CD14-positive monocyte (primary cell): ENCODE measurements at regions not wholly inside any gene's neighbourhood (a gene's known extent, or its start where the extent isn't known, plus 50 kb on each side); places are given as distances from the start of the nearest gene placed in this dataset.

Experiments
- DNase-seq, 3 donors: peaks; one replicate each; pipeline ENCODE4 v3.0.0-alpha.2; 2011 to 2022
- H2AFZ ChIP-seq: 2 replicates; pipeline ENCODE4 v1.6.0; 2012; ENCODE audit warnings: mild to moderate bottlenecking, low read depth, low read length, inconsistent platforms; ENCODE audit not compliant: insufficient read depth, poor library complexity, severe bottlenecking
- H3K27ac ChIP-seq, 2 donors: 1 replicate in 1 of 2; 2 replicates in 1 of 2; pipeline ENCODE4 v1.5.1; 2012 to 2013; ENCODE audit warnings: low read length in 2 of 2, control low read depth in 1 of 2, inconsistent platforms in 1 of 2, low read depth in 1 of 2, mild to moderate bottlenecking in 1 of 2
- H3K27me3 ChIP-seq, 2 donors: one replicate each; pipeline versions ENCODE4 v1.6.0 to v1.6.1; 2011 to 2013; ENCODE audit warnings: low read length in 2 of 2; ENCODE audit not compliant: control insufficient read depth in 2 of 2, insufficient read depth in 2 of 2
- H3K36me3 ChIP-seq, 2 donors: replicated peaks in 1 of 2; 1 replicate in 1 of 2; 2 replicates in 1 of 2; pipeline versions ENCODE4 v1.5.1 to v1.6.1; 2012 to 2013; ENCODE audit warnings: low read length in 2 of 2, control low read depth in 1 of 2, inconsistent platforms in 1 of 2, mild to moderate bottlenecking in 1 of 2; ENCODE audit not compliant: insufficient read depth in 2 of 2, control insufficient read depth in 1 of 2
- H3K4me1 ChIP-seq, 2 donors: 1 replicate in 1 of 2; 2 replicates in 1 of 2; pipeline versions ENCODE4 v1.5.1 to v1.6.1; 2012 to 2013; ENCODE audit warnings: low read length in 2 of 2, control low read depth in 1 of 2, inconsistent platforms in 1 of 2, mild to moderate bottlenecking in 1 of 2, moderate library complexity in 1 of 2; ENCODE audit not compliant: insufficient read depth in 2 of 2, control insufficient read depth in 1 of 2
- H3K4me2 ChIP-seq: replicated peaks from 2 replicates; pipeline ENCODE3; 2012; ENCODE audit warnings: low read length, moderate library complexity, mild to moderate bottlenecking; ENCODE audit not compliant: poor library complexity, severe bottlenecking; ENCODE audit errors: extremely low read depth
- H3K4me3 ChIP-seq, 3 experiments: fragments of 200-600 bp in 1 of 3; sonication (generic) in 1 of 3; replicated peaks in 1 of 3; 1 replicate in 2 of 3; 2 replicates in 1 of 3; pipeline ENCODE4 v1.5.1; 2011 to 2013; ENCODE audit warnings: low read length in 3 of 3, mild to moderate bottlenecking in 3 of 3, control low read depth in 2 of 3, low read depth in 2 of 3, inconsistent platforms in 1 of 3, moderate library complexity in 1 of 3
- H3K79me2 ChIP-seq: 2 replicates; pipeline ENCODE4 v1.6.0; 2012; ENCODE audit warnings: mild to moderate bottlenecking, control low read depth, inconsistent platforms, low read length, moderate library complexity; ENCODE audit not compliant: insufficient read depth
- H3K9ac ChIP-seq: 2 replicates; pipeline ENCODE4 v1.6.0; 2017; ENCODE audit warnings: low read length, mild to moderate bottlenecking; ENCODE audit not compliant: insufficient read depth, poor library complexity, severe bottlenecking
- H3K9me3 ChIP-seq, 2 donors: replicated peaks in 1 of 2; 1 replicate in 1 of 2; 2 replicates in 1 of 2; pipeline versions ENCODE4 v1.5.1 to v1.6.1; 2012 to 2013; ENCODE audit warnings: low read length in 2 of 2, control low read depth in 1 of 2; ENCODE audit not compliant: control insufficient read depth in 1 of 2, insufficient read depth in 1 of 2
- H4K20me1 ChIP-seq: 2 replicates; pipeline ENCODE4 v1.6.0; 2012; ENCODE audit warnings: mild to moderate bottlenecking, low read length, control low read depth, moderate library complexity; ENCODE audit not compliant: insufficient read depth
- H3K27ac Mint-ChIP-seq, 7 donors: one replicate each; pipeline ENCODE4 v1.8.0; 2020; ENCODE audit warnings: mild to moderate bottlenecking in 7 of 7, mixed read lengths in 7 of 7, moderate library complexity in 6 of 7, inconsistent platforms in 2 of 7
- H3K27me3 Mint-ChIP-seq, 3 donors: one replicate each; pipeline ENCODE4 v1.8.0; 2021 to 2022; ENCODE audit warnings: low read depth in 3 of 3, mild to moderate bottlenecking in 3 of 3, mixed read lengths in 3 of 3, moderate library complexity in 3 of 3, inconsistent platforms in 1 of 3
- H3K36me3 Mint-ChIP-seq, 2 donors: one replicate each; pipeline ENCODE4 v1.8.0; 2020; ENCODE audit warnings: mixed read lengths in 2 of 2, inconsistent platforms in 1 of 2, mild to moderate bottlenecking in 1 of 2
- H3K4me1 Mint-ChIP-seq: one replicate; pipeline ENCODE4 v1.8.0; 2020; ENCODE audit warnings: mild to moderate bottlenecking, mixed read lengths
- H3K4me3 Mint-ChIP-seq, 2 donors: one replicate each; pipeline ENCODE4 v1.8.0; 2020; ENCODE audit warnings: mild to moderate bottlenecking in 2 of 2, mixed read lengths in 2 of 2, moderate library complexity in 1 of 2
- H3K9me3 Mint-ChIP-seq, 7 donors: one replicate each; pipeline ENCODE4 v1.8.0; 2020 to 2022; ENCODE audit warnings: mixed read lengths in 7 of 7, mild to moderate bottlenecking in 6 of 7, moderate library complexity in 6 of 7, inconsistent platforms in 2 of 7
- CTCF ChIP-seq: fragments of 200-600 bp; IDR thresholded peaks from one replicate; pipeline ENCODE4 v1.8.0; 2022; ENCODE audit warnings: antibody characterized with exemption, mild to moderate bottlenecking
- WGBS: methylation state at CpG from one replicate; pipeline ENCODE4 v1.1.5; 2013; ENCODE audit warnings: missing lambda C conversion rate; ENCODE audit not compliant: insufficient coverage; 5-methylcytosine and 5-hydroxymethylcytosine counted together
- intact Hi-C, 2 donors: fragments of 100-400 bp; cut with micrococcal nuclease; formaldehyde crosslinking; loops; one replicate each; pipeline versions ENCODE4 v1.15.0 to v1.15.1; 2023

GRCh38 chr5:171711571-171711970 is 74.0 kb upstream of the SMIM23 start:
- no peaks in the 10 kb centered on the region for H3K79me2 ChIP-seq
- Mint-ChIP-seq H3K9me3 (peaks cover 0 to 5% (median 2%) of the 10 kb centered on the region in 7 donors), H3K4me1 (peaks cover 5% of the 10 kb centered on the region), H3K4me3 (no peak overlapping the region), H3K27ac (no peak overlapping the region), H3K36me3 (no peaks in the 10 kb centered on the region), H3K27me3 (peaks cover 2 to 3% (median 3%) of the 10 kb centered on the region in 3 donors)
- H3K4me3 ChIP-seq = no peak overlapping the region
- no peaks in the 10 kb centered on the region for H4K20me1 ChIP-seq
- no peak overlapping the region for H3K27ac ChIP-seq
- H3K9ac ChIP-seq = no peak overlapping the region
- no peak for DNase-seq
- no peak for TF ChIP-seq CTCF
- H2AFZ ChIP-seq = no peak overlapping the region
- 97% methylated on average over 5 of the region's 6 CpGs for WGBS
- H3K36me3 ChIP-seq = no peaks in the 10 kb centered on the region
- H3K9me3 ChIP-seq = no peaks in the 10 kb centered on the region
- intact Hi-C loops = no loop called here
- H3K27me3 ChIP-seq = no peaks in the 10 kb centered on the region
- no peaks in the 10 kb centered on the region for H3K4me1 ChIP-seq
- H3K4me2 ChIP-seq = no peak overlapping the region

GRCh38 chr5:171712616-171713015 is 73.0 kb upstream of the SMIM23 start:
- intact Hi-C loops = no loop called here
- Histone ChIP-seq H3K9me3 (no peaks in the 10 kb centered on the region), H4K20me1 (no peaks in the 10 kb centered on the region), H3K27me3 (no peaks in the 10 kb centered on the region), H3K4me3 (no peak overlapping the region), H3K4me1 (no peaks in the 10 kb centered on the region), H2AFZ (no peak overlapping the region), H3K4me2 (no peak overlapping the region), H3K27ac (no peak overlapping the region), H3K36me3 (no peaks in the 10 kb centered on the region), H3K79me2 (no peaks in the 10 kb centered on the region), H3K9ac (no peak overlapping the region)
- peaks cover 0 to 5% (median 2%) of the 10 kb centered on the region in 7 donors for H3K9me3 Mint-ChIP-seq
- H3K36me3 Mint-ChIP-seq = no peaks in the 10 kb centered on the region
- no peak for TF ChIP-seq CTCF
- H3K4me3 Mint-ChIP-seq = no peak overlapping the region
- peaks cover 5% of the 10 kb centered on the region for H3K4me1 Mint-ChIP-seq
- H3K27me3 Mint-ChIP-seq = peaks cover 2 to 3% (median 3%) of the 10 kb centered on the region in 3 donors
- 42% methylated on average over 3 of the region's 4 CpGs for WGBS
- no peak overlapping the region for H3K27ac Mint-ChIP-seq
- DNase-seq = no peak
